Spinal cord (tissue), 9 donors: ENCODE measurements at regions not wholly inside any gene's neighbourhood (a gene's known extent, or its start where the extent isn't known, plus 50 kb on each side); places are given as distances from the start of the nearest gene placed in this dataset.

Experiments used
- DNase-seq, 6 donors: peaks; one replicate each; pipeline versions ENCODE4 v3.0.0 to v3.0.0-alpha.2; 2013 to 2015; ENCODE audit warnings: low spot score in 6 of 6, low read depth in 4 of 6
- H3K27ac ChIP-seq: one replicate; pipeline ENCODE4 v1.5.1; 2013; ENCODE audit warnings: low read depth, low read length, control low read depth
- H3K27me3 ChIP-seq: one replicate; pipeline ENCODE4 v1.6.1; 2013; ENCODE audit warnings: low read length; ENCODE audit not compliant: control insufficient read depth, insufficient read depth
- H3K36me3 ChIP-seq: one replicate; pipeline ENCODE4 v1.6.1; 2013; ENCODE audit warnings: low read length; ENCODE audit not compliant: control insufficient read depth, insufficient read depth
- H3K4me1 ChIP-seq: one replicate; pipeline ENCODE4 v1.6.1; 2013; ENCODE audit warnings: low read length; ENCODE audit not compliant: control insufficient read depth, insufficient read depth
- H3K4me3 ChIP-seq: one replicate; pipeline ENCODE4 v1.5.1; 2013; ENCODE audit warnings: low read depth, low read length, control low read depth
- H3K9me3 ChIP-seq: one replicate; pipeline ENCODE4 v1.6.1; 2013; ENCODE audit warnings: low read length; ENCODE audit not compliant: control insufficient read depth, insufficient read depth
- WGBS: methylation state at CpG from one replicate; pipeline ENCODE4 v1.1.5; 2013; ENCODE audit warnings: missing lambda C conversion rate; ENCODE audit not compliant: insufficient coverage; 5-methylcytosine and 5-hydroxymethylcytosine counted together
- donor health status: healthy.

- no peak overlapping the region for H3K27ac ChIP-seq
- H3K27me3 ChIP-seq = peaks cover 13% of the 10 kb centered on the region
- no peak for DNase-seq
- H3K9me3 ChIP-seq = no peaks in the 10 kb centered on the region
- no peak overlapping the region for H3K4me3 ChIP-seq
- WGBS = 88% methylated on average over 10 of the region's 12 CpGs
- H3K36me3 ChIP-seq = no peaks in the 10 kb centered on the region
- peaks cover 48% of the 10 kb centered on the region for H3K4me1 ChIP-seq
Observed at GRCh38 chr16:85983064-85983463, 84.1 kb downstream of the IRF8 start.

- no peaks in the 10 kb centered on the region for H3K36me3 ChIP-seq
- no peaks in the 10 kb centered on the region for H3K9me3 ChIP-seq
- peaks cover 42% of the 10 kb centered on the region for H3K4me1 ChIP-seq
- peaks cover 11% of the 10 kb centered on the region for H3K27me3 ChIP-seq
- WGBS = 83% methylated on average over 20 of the region's 20 CpGs
- no peak overlapping the region for H3K4me3 ChIP-seq
- no peak overlapping the region for H3K27ac ChIP-seq
- DNase-seq = no peak
Observed at GRCh38 chr16:85983606-85984230, 84.8 kb downstream of the IRF8 start.

- no peaks in the 10 kb centered on the region for H3K36me3 ChIP-seq
- H3K27me3 ChIP-seq = peaks cover 6% of the 10 kb centered on the region
- no peak overlapping the region for H3K4me3 ChIP-seq
- DNase-seq = no peak
- WGBS = 85% methylated on average over 14 of the region's 14 CpGs
- no peak overlapping the region for H3K27ac ChIP-seq
- H3K4me1 ChIP-seq = peaks cover 38% of the 10 kb centered on the region
- H3K9me3 ChIP-seq = no peaks in the 10 kb centered on the region
Observed at GRCh38 chr16:85984231-85984880, 85.4 kb downstream of the IRF8 start.

GRCh38 chr16:85984947-85985451 lies 86.0 kb downstream of the IRF8 start:
- Histone ChIP-seq H3K27ac (peak overlapping the region; percentile 58), H3K27me3 (peaks cover 5% of the 10 kb centered on the region), H3K4me3 (no peak overlapping the region), H3K4me1 (peaks cover 38% of the 10 kb centered on the region), H3K9me3 (no peaks in the 10 kb centered on the region), H3K36me3 (no peaks in the 10 kb centered on the region)
- peak in 1 of 6 donors; percentile 69 for DNase-seq
- WGBS = 52% methylated on average over 20 of the region's 20 CpGs

GRCh38 chr16:85986931-85987749 lies 88.2 kb downstream of the IRF8 start:
- Histone ChIP-seq H3K9me3 (no peaks in the 10 kb centered on the region), H3K4me3 (no peak overlapping the region), H3K36me3 (no peaks in the 10 kb centered on the region), H3K4me1 (peaks cover 33% of the 10 kb centered on the region), H3K27ac (no peak overlapping the region), H3K27me3 (peaks cover 7% of the 10 kb centered on the region)
- DNase-seq = no peak
- 73% methylated on average over 6 of the region's 12 CpGs for WGBS

- DNase-seq = no peak
- peaks cover 27% of the 10 kb centered on the region for H3K4me1 ChIP-seq
- WGBS = no CpG with 5 or more reads among the region's 5 CpGs
- no peak overlapping the region for H3K4me3 ChIP-seq
- no peaks in the 10 kb centered on the region for H3K9me3 ChIP-seq
- H3K27ac ChIP-seq = no peak overlapping the region
- H3K36me3 ChIP-seq = no peaks in the 10 kb centered on the region
- peaks cover 7% of the 10 kb centered on the region for H3K27me3 ChIP-seq
Observed at GRCh38 chr16:85987750-85988078, 88.8 kb downstream of the IRF8 start.

- Histone ChIP-seq H3K9me3 (no peaks in the 10 kb centered on the region), H3K27me3 (peaks cover 7% of the 10 kb centered on the region), H3K36me3 (no peaks in the 10 kb centered on the region), H3K27ac (no peak overlapping the region), H3K4me3 (no peak overlapping the region), H3K4me1 (peaks cover 24% of the 10 kb centered on the region)
- WGBS = 60% methylated on average over 1 of the region's 5 CpGs
- DNase-seq = no peak
Observed at GRCh38 chr16:85988306-85988705, 89.3 kb downstream of the IRF8 start.

GRCh38 chr16:85988723-85989313 lies 89.9 kb downstream of the IRF8 start:
- WGBS = 81% methylated on average over 10 of the region's 13 CpGs
- peaks cover 7% of the 10 kb centered on the region for H3K27me3 ChIP-seq

GRCh38 chr16:85989376-85989775 lies 90.4 kb downstream of the IRF8 start:
- peaks cover 15% of the 10 kb centered on the region for H3K4me1 ChIP-seq
- DNase-seq = no peak
- 86% methylated on average over 1 of the region's 5 CpGs for WGBS
- no peak overlapping the region for H3K4me3 ChIP-seq
- H3K27ac ChIP-seq = no peak overlapping the region
- no peaks in the 10 kb centered on the region for H3K9me3 ChIP-seq
- H3K36me3 ChIP-seq = no peaks in the 10 kb centered on the region
- peaks cover 7% of the 10 kb centered on the region for H3K27me3 ChIP-seq

More at GRCh38 chr16:85988723-85989313, 89.9 kb downstream of the IRF8 start:
- Histone ChIP-seq H3K9me3 (no peaks in the 10 kb centered on the region), H3K4me1 (peaks cover 18% of the 10 kb centered on the region), H3K36me3 (no peaks in the 10 kb centered on the region), H3K4me3 (no peak overlapping the region), H3K27ac (no peak overlapping the region)
- DNase-seq = no peak
